ENCODE measurements at regions not wholly inside any gene's neighbourhood (a gene's known extent, or its start where the extent isn't known, plus 50 kb on each side); places are given as distances from the start of the nearest gene placed in this dataset.

GRCh38 chr3:159679900-159680299 is 308.7 kb upstream of the IL12A start:
- TF ChIP-seq ZNF37A (tag by site-specific recombination; IDR thresholded peaks at IDR 0.05) (no peak), ZNF645 (tag by site-specific recombination; IDR thresholded peaks at IDR 0.05) (no peak)

All from HEK293 (cell line).